A673 (cell line): ENCODE measurements at regions not wholly inside any gene's neighbourhood (a gene's known extent, or its start where the extent isn't known, plus 50 kb on each side); places are given as distances from the start of the nearest gene placed in this dataset.

ENCODE experiments used
- BruUV-seq: library from RNA; stranded (reverse); fragments of 400-500 nt; replicated peaks from 2 replicates; lab custom pipeline; 2021; lab: Mats Ljungman, UMichigan
- CTCF ChIA-PET: fragments of 300-600 bp; sonication (Branson Sonifier 250); formaldehyde crosslinking; loops from one replicate; lab custom pipeline; 2022; ENCODE audit warnings: antibody characterized with exemption; lab: Charles Lee
- POLR2A ChIA-PET: fragments of 300-600 bp; sonication (Branson Sonifier 250); formaldehyde crosslinking; loops from one replicate; lab custom pipeline; 2022; ENCODE audit warnings: antibody characterized with exemption; ENCODE audit not compliant: low non-redundant PET; lab: Charles Lee
- DNase-seq: peaks from one replicate; pipeline ENCODE4 v3.0.0-alpha.2; 2015; ENCODE audit warnings: low spot score
- H3K27ac ChIP-seq: fragments of 200-600 bp; sonication (generic); 2 replicates; pipeline ENCODE4 v1.5.1; 2016; ENCODE audit warnings: mixed run types, low read depth, mild to moderate bottlenecking, mixed read lengths, antibody characterized with exemption, low read length; ENCODE audit not compliant: poor library complexity, severe bottlenecking
- H3K27me3 ChIP-seq: fragments of 200-600 bp; sonication (generic); replicated peaks from 2 replicates; pipeline ENCODE4 v1.6.1; 2017; ENCODE audit warnings: mixed run types, low read depth, mild to moderate bottlenecking, mixed read lengths, antibody characterized with exemption, low read length; ENCODE audit not compliant: insufficient read depth, poor library complexity
- H3K36me3 ChIP-seq: fragments of 200-600 bp; sonication (generic); 2 replicates; pipeline ENCODE4 v1.6.1; 2016; ENCODE audit warnings: mixed run types, mild to moderate bottlenecking, mixed read lengths, antibody characterized with exemption, low read length; ENCODE audit not compliant: insufficient read depth, poor library complexity, severe bottlenecking
- H3K4me1 ChIP-seq: fragments of 200-600 bp; sonication (generic); 2 replicates; pipeline ENCODE4 v1.6.1; 2017; ENCODE audit warnings: mixed run types, mild to moderate bottlenecking, mixed read lengths, antibody characterized with exemption, low read length; ENCODE audit not compliant: insufficient read depth, poor library complexity, severe bottlenecking
- H3K4me3 ChIP-seq: fragments of 200-600 bp; sonication (generic); 2 replicates; pipeline ENCODE4 v1.5.1; 2016; ENCODE audit warnings: low read depth, mixed run types, mild to moderate bottlenecking, mixed read lengths, low read length; ENCODE audit not compliant: poor library complexity, severe bottlenecking
- H3K9me3 ChIP-seq: fragments of 200-600 bp; sonication (generic); 2 replicates; pipeline ENCODE4 v1.6.1; 2016; ENCODE audit warnings: mixed run types, low read depth, mild to moderate bottlenecking, mixed read lengths, antibody characterized with exemption, low read length; ENCODE audit not compliant: poor library complexity, severe bottlenecking
- EZH2 ChIP-seq: fragments of 200-600 bp; sonication (generic); IDR thresholded peaks from 2 replicates; pipeline ENCODE4 v1.6.1; 2017; ENCODE audit warnings: borderline replicate concordance, low read depth, mild to moderate bottlenecking, mixed read lengths, antibody characterized with exemption, low read length; ENCODE audit not compliant: poor library complexity, severe bottlenecking
- intact Hi-C: fragments of 100-400 bp; cut with micrococcal nuclease; formaldehyde crosslinking; loops from one replicate; pipeline ENCODE4 v1.10.0; 2022; ENCODE audit not compliant: unreplicated experiment
- TF ChIP-seq, protein P1 (sequence below): fragments of 300-800, 200-600 bp; sonication (generic); conservative IDR thresholded peaks from 2 replicates; pipeline ENCODE4 v1.5.1; 2017; ENCODE audit warnings: low read depth, mild to moderate bottlenecking, antibody characterized with exemption, low read length, moderate library complexity, mixed read lengths

DNA sequence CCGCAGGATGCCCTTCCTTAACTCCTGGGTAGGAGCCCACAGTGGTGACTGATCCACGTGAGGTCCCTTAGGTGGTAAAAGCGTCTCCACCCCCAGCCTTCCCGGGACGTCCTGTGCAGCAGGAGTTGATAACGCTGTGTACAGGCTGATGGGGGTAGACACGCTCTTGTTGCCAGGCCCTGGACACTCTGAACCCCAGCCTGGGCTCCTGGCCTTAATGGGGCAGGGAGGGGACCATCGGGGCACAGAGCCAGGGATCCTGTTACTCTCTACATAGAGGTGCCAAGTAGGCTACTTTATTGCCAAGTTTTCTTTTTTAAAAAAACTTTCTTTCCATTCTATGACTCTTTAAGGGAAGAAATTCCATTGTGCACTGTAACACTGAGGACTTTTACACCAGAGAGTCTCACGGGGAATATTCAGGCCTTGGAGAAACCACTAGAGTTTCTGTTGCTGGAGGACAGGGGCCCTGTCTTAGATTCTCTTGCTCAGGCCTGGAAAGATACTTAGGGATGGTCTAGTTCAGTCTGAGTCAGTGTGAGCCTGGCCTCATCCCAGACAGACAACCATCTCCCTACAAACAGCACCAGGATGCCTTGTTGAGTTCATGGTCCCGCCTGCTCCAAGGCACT lies 104.3 kb upstream of the RNU6-1 start:
- intact Hi-C loops, result no loop called here

GRCh38 chr15:67945131-67945530 lies 105.3 kb upstream of the RNU6-1 start:
- ChIA-PET POLR2A (no interaction called here), CTCF (no interaction called here)
- TF ChIP-seq, protein P1, sequence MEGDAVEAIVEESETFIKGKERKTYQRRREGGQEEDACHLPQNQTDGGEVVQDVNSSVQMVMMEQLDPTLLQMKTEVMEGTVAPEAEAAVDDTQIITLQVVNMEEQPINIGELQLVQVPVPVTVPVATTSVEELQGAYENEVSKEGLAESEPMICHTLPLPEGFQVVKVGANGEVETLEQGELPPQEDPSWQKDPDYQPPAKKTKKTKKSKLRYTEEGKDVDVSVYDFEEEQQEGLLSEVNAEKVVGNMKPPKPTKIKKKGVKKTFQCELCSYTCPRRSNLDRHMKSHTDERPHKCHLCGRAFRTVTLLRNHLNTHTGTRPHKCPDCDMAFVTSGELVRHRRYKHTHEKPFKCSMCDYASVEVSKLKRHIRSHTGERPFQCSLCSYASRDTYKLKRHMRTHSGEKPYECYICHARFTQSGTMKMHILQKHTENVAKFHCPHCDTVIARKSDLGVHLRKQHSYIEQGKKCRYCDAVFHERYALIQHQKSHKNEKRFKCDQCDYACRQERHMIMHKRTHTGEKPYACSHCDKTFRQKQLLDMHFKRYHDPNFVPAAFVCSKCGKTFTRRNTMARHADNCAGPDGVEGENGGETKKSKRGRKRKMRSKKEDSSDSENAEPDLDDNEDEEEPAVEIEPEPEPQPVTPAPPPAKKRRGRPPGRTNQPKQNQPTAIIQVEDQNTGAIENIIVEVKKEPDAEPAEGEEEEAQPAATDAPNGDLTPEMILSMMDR, result no peak
- TF ChIP-seq EZH2, result no peak
- Histone ChIP-seq H3K36me3 (no peaks in the 10 kb centered on the region), H3K4me3 (no peak overlapping the region), H3K27ac (no peak overlapping the region), H3K4me1 (peaks cover 6% of the 10 kb centered on the region), H3K9me3 (no peaks in the 10 kb centered on the region), H3K27me3 (no peaks in the 10 kb centered on the region)
- no peak for DNase-seq
- intact Hi-C loops, result no loop called here
- no TSS peak for BruUV-seq

More for the DNA sequence above, 104.3 kb upstream of the RNU6-1 start:
- CTCF ChIA-PET, result no interaction called here
- BruUV-seq, result no TSS peak
- Histone ChIP-seq H3K4me1 (peaks cover 6% of the 10 kb centered on the region), H3K27me3 (no peaks in the 10 kb centered on the region), H3K27ac (no peak overlapping the region), H3K9me3 (no peaks in the 10 kb centered on the region), H3K4me3 (no peak overlapping the region), H3K36me3 (no peaks in the 10 kb centered on the region)
- POLR2A ChIA-PET, result no interaction called here
- TF ChIP-seq, protein P1, result no peak
- no peak for TF ChIP-seq EZH2
- DNase-seq, result no peak

- intact Hi-C loops, result no loop called here
- no peak for TF ChIP-seq EZH2
- TF ChIP-seq, protein P1, result no peak
- Histone ChIP-seq H3K4me1 (peaks cover 6% of the 10 kb centered on the region), H3K27ac (no peak overlapping the region), H3K27me3 (no peaks in the 10 kb centered on the region), H3K9me3 (no peaks in the 10 kb centered on the region), H3K4me3 (no peak overlapping the region), H3K36me3 (no peaks in the 10 kb centered on the region)
- no TSS peak for BruUV-seq
- ChIA-PET POLR2A (no interaction called here), CTCF (no interaction called here)
- DNase-seq, result peak; percentile 63
Measured at GRCh38 chr15:67945951-67946700, 106.3 kb upstream of the RNU6-1 start.
